Skeletal muscle cell (primary cell): ENCODE measurements at regions not wholly inside any gene's neighbourhood (a gene's known extent, or its start where the extent isn't known, plus 50 kb on each side); places are given as distances from the start of the nearest gene placed in this dataset.

Experiments
- DNase-seq: peaks from one replicate; pipeline ENCODE4 v3.0.0-alpha.2; 2010; ENCODE audit warnings: low read depth
- H3K4me3 ChIP-seq: 2 replicates; pipeline ENCODE4 v1.5.1; 2011; ENCODE audit warnings: low read depth, mild to moderate bottlenecking, control low read depth, low read length, moderate library complexity

DNA sequence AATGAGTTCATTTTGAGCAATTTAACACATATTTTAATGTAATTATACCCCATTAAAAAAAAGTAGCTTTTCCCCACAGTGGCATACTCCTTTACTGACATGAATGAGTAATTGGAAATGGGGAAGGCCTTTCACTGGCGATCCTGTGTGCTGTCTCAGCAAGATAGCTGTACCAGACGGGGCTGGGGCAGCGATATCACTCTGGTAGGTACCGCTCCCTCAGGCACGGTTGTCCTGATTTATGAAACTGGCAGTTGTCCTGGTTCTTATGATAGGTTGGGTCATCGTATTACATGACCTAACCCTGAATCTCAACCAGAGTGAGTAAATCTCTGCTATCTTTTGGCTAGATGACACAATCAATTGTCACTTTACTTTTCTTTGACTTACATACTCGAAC, 355.0 kb upstream of the MAP3K7 start:
- H3K4me3 ChIP-seq: no peak overlapping the region
- DNase-seq: no peak

GRCh38 chr6:90940812-90941481, 354.1 kb upstream of the MAP3K7 start:
- no peak overlapping the region for H3K4me3 ChIP-seq
- peak; percentile 24 for DNase-seq

GRCh38 chr6:90939906-90940305, 353.0 kb upstream of the MAP3K7 start:
- H3K4me3 ChIP-seq: no peak overlapping the region
- DNase-seq: no peak

DNA sequence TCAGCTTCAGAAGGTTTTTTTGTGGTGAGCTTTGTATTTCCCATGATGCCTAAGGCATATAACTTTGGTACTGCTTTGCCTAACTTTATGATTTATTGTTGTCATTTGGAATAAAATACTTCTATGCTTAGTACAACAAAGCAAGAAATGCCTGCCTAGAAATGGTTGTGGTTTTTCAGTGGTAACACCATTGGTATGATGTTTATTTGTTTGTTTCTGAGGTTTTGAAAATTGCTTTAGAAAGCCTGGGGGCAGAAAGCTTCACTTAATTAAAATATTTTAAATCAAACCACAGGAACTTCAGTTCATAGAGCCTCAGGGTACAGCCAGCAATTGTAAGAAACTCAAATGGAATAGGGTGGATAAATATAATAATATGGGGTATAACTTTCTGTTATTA, 351.2 kb upstream of the MAP3K7 start:
- no peak overlapping the region for H3K4me3 ChIP-seq
- DNase-seq: no peak

- DNase-seq: no peak
- no peak overlapping the region for H3K4me3 ChIP-seq
Observed at GRCh38 chr6:90936286-90936685, 349.4 kb upstream of the MAP3K7 start.

DNA sequence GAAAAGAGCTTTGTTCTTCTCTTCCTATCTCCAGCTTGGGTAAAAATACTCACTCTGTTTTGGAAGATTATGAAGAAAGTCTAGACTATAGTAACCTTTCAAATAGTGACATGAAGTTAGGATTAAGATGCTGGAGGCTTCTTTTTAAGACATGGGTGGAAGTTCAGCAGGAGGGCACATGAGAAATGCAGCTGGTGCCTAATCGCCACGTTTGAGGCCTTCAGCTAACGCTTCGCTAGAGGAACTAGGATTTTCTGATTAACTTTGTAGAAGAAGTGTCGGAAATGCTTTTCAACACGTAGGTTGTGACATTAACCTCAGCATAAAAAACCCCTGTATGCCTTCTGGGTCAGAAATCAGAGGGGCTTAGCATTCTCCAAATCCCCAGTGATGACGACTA, 348.1 kb upstream of the MAP3K7 start:
- H3K4me3 ChIP-seq: no peak overlapping the region
- DNase-seq: no peak

- no peak overlapping the region for H3K4me3 ChIP-seq
- DNase-seq: no peak
Observed at GRCh38 chr6:90934081-90934480, 347.2 kb upstream of the MAP3K7 start.

DNA sequence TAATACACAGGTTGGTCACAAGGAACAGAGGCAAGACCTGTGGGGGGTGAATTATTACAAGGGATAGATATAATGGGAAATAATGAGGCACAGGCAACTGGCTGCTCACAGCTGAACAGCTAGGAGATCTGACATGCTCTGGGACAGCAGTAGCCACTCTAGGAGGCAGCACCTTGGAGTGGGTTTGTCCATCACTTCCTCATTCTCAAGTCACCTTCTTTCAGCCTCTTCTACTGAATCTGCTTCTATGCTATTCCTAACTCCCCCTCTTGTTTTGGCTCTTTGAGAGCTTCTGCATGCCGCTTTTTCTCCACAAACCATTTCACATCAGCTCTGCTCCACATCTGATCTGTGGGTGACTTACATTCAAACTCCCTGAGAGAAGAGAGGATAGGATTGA, 345.5 kb upstream of the MAP3K7 start:
- no peak overlapping the region for H3K4me3 ChIP-seq
- DNase-seq: no peak

DNA sequence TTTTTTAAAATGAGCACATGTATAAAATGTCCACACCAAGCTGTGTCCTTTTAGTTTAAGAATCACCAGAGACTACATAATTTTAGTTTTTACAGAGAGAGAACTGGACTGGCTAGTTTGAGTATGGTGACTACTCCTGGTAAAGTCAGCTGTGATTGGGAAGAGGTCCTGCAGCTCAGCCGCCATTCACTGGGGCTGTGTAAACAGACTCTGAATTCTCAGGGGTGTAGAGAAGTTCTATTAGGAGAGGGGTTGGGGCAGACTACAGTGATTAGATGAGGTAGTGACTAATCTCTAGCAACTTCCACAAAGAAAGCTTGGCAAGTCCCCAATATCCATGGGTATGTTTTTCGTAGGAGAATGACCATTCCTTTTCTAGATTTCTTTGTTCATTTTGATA, 341.2 kb upstream of the MAP3K7 start:
- H3K4me3 ChIP-seq: no peak overlapping the region

GRCh38 chr6:90925726-90926125, 338.9 kb upstream of the MAP3K7 start:
- no peak for DNase-seq

More for the DNA sequence above, 341.2 kb upstream of the MAP3K7 start:
- no peak for DNase-seq

DNA sequence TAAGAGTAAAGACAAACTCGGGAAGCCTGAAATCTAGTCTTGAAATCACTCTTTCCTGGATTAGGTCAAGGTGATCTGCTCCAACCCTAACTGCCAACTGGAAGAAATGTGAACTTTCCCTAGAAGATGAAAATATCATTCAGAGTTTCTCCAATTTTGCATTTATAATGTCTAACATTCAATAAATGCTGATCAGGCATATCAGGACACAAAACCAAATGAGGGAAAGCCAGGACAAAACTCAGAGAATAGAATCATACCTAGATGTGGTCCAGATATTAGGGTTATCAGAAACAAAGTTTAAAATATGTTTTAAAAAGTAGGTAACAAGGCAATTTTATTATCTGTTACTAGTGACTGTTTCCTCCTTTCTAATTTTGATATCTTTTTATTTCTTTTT, 335.5 kb upstream of the MAP3K7 start:
- H3K4me3 ChIP-seq: no peak overlapping the region
- no peak for DNase-seq

More at GRCh38 chr6:90925726-90926125, 338.9 kb upstream of the MAP3K7 start:
- no peak overlapping the region for H3K4me3 ChIP-seq

- H3K4me3 ChIP-seq: no peak overlapping the region
- no peak for DNase-seq
Observed at GRCh38 chr6:90918361-90918760, 331.5 kb upstream of the MAP3K7 start.

GRCh38 chr6:90917376-90917775, 330.5 kb upstream of the MAP3K7 start:
- no peak overlapping the region for H3K4me3 ChIP-seq
- DNase-seq: no peak

DNA sequence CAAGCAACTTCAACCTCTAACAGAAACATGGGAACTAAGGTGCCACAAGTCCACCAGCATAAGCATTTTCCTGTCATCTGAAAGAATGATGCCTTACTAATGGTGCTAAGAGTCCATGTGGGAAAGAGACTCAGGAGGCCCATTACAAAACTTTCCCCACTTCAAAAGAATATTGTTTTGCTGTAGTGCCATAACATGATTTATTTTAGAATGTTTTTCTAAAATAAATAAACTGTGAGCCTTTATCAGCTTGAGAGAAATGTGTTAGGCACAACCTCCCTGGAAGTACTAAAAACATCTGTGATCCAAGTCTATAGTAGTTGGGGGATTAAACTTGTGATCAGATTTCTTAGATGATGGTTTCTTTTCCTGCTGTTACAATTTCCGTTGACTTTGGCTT, 330.1 kb upstream of the MAP3K7 start:
- no peak for DNase-seq
- no peak overlapping the region for H3K4me3 ChIP-seq

DNA sequence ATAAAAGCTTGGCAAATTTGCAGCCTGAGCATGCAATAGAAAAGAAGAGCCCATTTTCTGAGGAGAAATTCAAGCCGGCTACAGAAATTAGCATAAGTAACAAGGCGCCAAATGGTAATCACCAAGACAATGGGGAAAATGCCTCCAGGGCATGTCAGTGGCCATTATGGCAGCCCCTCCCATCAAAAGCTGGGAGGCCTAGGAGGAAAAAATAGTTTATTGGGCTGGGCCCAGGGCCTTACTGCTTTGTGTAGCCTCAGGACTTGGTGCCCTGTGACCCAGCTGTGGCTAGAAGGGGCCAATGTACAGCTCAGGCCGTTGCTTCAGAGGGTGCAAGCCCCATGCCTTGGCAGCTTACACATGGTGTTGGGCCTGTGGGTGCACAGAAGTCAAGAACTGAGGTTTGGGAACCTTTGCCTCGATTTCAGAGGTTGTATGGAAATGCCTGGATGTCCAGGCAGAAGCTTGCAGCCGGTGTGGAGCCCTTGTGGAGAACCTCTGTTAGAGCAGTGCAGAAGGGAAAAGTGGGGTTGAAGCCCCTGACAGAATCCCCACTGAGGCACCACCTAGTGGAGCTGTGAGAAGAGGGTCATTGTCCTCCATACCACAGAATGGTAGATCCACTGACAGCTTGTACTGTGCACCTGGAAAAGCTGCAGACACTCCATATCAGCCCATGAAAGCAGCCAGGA, 328.5 kb upstream of the MAP3K7 start:
- DNase-seq: no peak
- H3K4me3 ChIP-seq: no peak overlapping the region

- DNase-seq: no peak
- H3K4me3 ChIP-seq: no peak overlapping the region
Observed at GRCh38 chr6:90914312-90914711, 327.4 kb upstream of the MAP3K7 start.

DNA sequence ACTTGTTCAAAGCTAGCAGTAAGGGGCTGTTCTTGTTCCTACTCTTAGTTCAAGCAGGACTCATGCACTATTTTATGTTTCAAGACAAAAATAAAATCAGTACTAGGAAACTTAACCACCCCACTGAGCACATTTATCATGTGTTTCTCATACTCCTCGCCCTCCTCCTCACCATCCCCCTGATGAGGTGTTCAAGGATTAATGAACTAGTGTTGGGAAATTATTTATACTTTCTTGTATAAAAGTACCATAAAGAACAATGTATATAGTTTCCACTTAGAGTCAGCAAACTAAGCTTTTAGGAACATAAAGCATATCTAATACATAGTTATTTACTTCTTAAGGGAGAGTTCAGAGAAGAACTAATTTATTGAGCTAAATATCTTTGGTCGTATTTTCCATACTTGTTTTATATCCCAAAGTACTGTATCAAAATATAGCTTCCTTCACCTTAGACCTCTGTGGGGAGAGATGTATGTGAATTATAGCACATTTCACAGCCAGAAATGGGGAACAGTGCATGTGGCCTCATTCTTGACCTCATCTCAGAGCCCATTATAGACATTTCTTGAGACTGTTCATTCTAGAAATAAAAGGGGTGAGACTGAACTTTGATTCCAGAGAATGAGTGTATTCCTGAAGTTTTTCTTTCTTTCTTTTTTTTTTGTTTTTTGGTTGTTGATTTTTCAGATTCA, 326.5 kb upstream of the MAP3K7 start:
- H3K4me3 ChIP-seq: no peak overlapping the region
- DNase-seq: no peak

GRCh38 chr6:90911642-90912041, 324.8 kb upstream of the MAP3K7 start:
- DNase-seq: no peak
- no peak overlapping the region for H3K4me3 ChIP-seq

DNA sequence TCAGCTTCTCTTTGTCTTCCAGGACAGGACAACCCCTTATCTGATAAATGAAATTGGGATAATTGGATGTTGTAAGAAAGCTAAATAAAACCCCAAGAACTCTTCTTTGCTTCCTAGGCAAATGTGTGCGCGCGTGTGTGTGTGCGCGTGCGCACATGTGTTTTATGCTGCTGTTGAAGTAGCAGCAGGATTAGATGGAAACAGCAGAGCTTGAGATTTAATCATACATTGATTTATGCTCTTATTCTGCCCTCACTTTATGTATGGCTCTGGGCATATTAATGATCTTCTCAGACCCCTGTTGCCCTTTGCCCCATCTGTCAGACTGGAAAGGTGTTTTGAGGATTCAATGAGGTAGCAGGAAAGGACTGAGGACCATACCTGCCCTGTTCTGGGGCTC, 324.0 kb upstream of the MAP3K7 start:
- no peak for DNase-seq
- no peak overlapping the region for H3K4me3 ChIP-seq

DNA sequence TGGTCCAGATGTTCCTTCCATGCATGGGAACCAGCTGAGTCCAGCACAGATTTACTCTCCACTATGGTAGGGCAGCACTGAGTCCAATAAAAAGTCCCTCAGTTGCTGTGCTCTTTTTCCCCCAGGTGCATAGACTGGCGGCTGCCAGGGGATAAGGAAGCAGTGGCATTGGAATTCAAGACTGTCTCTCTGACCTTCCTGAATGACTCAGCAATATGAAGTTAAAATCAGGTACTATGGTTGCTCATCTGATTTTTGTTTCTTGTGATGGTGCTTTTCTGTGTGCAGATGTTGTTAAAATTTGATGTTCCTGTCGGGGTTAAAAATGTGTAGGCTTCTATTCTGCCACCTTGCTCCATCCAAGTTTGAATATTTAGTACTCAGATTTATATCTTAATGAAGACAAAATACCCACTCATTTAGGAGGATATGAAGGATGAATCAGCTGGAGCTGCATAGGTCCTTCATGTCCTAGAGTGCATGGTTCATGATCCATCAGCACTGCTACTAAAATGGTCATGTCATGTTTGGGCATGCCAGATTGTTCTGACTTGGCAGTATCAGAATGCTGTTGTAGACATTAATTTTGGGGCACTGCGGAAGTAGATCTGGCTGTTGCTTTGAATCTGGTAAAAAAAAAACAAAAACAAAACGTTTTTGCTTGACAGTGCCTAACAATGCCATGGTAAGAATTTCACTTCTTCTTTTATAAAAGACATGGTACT, 321.2 kb upstream of the MAP3K7 start:
- H3K4me3 ChIP-seq: no peak overlapping the region
- DNase-seq: no peak
